ENCODE measurements at regions not wholly inside any gene's neighbourhood (a gene's known extent, or its start where the extent isn't known, plus 50 kb on each side); places are given as distances from the start of the nearest gene placed in this dataset.

GRCh38 chr6:104183816-104184435, 675.8 kb downstream of the HACE1 start (continued):
- TF ChIP-seq SP1 (IDR thresholded peaks at IDR 0.05; ENCODE audit: low read depth, low read length): no peak
- no peak for TF ChIP-seq MAFK (IDR thresholded peaks at IDR 0.05; ENCODE audit: low read depth, low read length)
- no peak for TF ChIP-seq CHD2 (IDR thresholded peaks at IDR 0.05; ENCODE audit: low read length)
- no peak for TF ChIP-seq ASH2L (IDR thresholded peaks at IDR 0.05; ENCODE audit: low read length)
- no peak for TF ChIP-seq KDM4A (IDR thresholded peaks at IDR 0.05; ENCODE audit: low read depth, low read length, severe bottlenecking)

All from H1 (cell line).